ENCODE measurements at regions not wholly inside any gene's neighbourhood (a gene's known extent, or its start where the extent isn't known, plus 50 kb on each side); places are given as distances from the start of the nearest gene placed in this dataset.

GRCh38 chr13:86906127-86906874, 764.9 kb upstream of the SLITRK5 start:
- TF ChIP-seq FOXP2 (optimal IDR thresholded peaks at IDR 0.05; ENCODE audit: borderline replicate concordance, extremely low read depth, extremely low read length, insufficient read depth) (no peak), POLR2AphosphoS5 (IDR thresholded peaks at IDR 0.05; ENCODE audit: low read depth, low read length) (no peak), REST (IDR thresholded peaks at IDR 0.05; ENCODE audit: insufficient read depth in 1 of 2, low read depth in 2 of 2, low read length in 2 of 2) (no peak), TAF1 (IDR thresholded peaks at IDR 0.05; ENCODE audit: borderline replicate concordance, insufficient read depth, low read length) (no peak), SIN3A (IDR thresholded peaks at IDR 0.05; ENCODE audit: borderline replicate concordance, insufficient read depth, low read length) (no peak)

GRCh38 chr13:86907156-86907555, 764.0 kb upstream of the SLITRK5 start:
- no peak for TF ChIP-seq SIN3A (IDR thresholded peaks at IDR 0.05; ENCODE audit: borderline replicate concordance, insufficient read depth, low read length)

GRCh38 chr13:86909318-86909717, 761.9 kb upstream of the SLITRK5 start:
- TF ChIP-seq POLR2AphosphoS5 (IDR thresholded peaks at IDR 0.05; ENCODE audit: low read depth, low read length) (no peak), TAF1 (IDR thresholded peaks at IDR 0.05; ENCODE audit: borderline replicate concordance, insufficient read depth, low read length) (no peak), SIN3A (IDR thresholded peaks at IDR 0.05; ENCODE audit: borderline replicate concordance, insufficient read depth, low read length) (no peak), REST (IDR thresholded peaks at IDR 0.05; ENCODE audit: insufficient read depth in 1 of 2, low read depth in 2 of 2, low read length in 2 of 2) (no peak), FOXP2 (optimal IDR thresholded peaks at IDR 0.05; ENCODE audit: borderline replicate concordance, extremely low read depth, extremely low read length, insufficient read depth) (no peak)

- TF ChIP-seq POLR2AphosphoS5 (IDR thresholded peaks at IDR 0.05; ENCODE audit: low read depth, low read length) (no peak), SIN3A (IDR thresholded peaks at IDR 0.05; ENCODE audit: borderline replicate concordance, insufficient read depth, low read length) (no peak), REST (IDR thresholded peaks at IDR 0.05; ENCODE audit: insufficient read depth in 1 of 2, low read depth in 2 of 2, low read length in 2 of 2) (no peak), TAF1 (IDR thresholded peaks at IDR 0.05; ENCODE audit: borderline replicate concordance, insufficient read depth, low read length) (no peak), FOXP2 (optimal IDR thresholded peaks at IDR 0.05; ENCODE audit: borderline replicate concordance, extremely low read depth, extremely low read length, insufficient read depth) (no peak)
These were observed 756.4 kb upstream of the SLITRK5 start for GRCh38 chr13:86914757-86915156.

GRCh38 chr13:86918682-86919081, 752.5 kb upstream of the SLITRK5 start:
- TF ChIP-seq FOXP2 (optimal IDR thresholded peaks at IDR 0.05; ENCODE audit: borderline replicate concordance, extremely low read depth, extremely low read length, insufficient read depth) (no peak), SIN3A (IDR thresholded peaks at IDR 0.05; ENCODE audit: borderline replicate concordance, insufficient read depth, low read length) (no peak), POLR2AphosphoS5 (IDR thresholded peaks at IDR 0.05; ENCODE audit: low read depth, low read length) (no peak), TAF1 (IDR thresholded peaks at IDR 0.05; ENCODE audit: borderline replicate concordance, insufficient read depth, low read length) (no peak), REST (IDR thresholded peaks at IDR 0.05; ENCODE audit: insufficient read depth in 1 of 2, low read depth in 2 of 2, low read length in 2 of 2) (no peak)
